ENCODE measurements at regions not wholly inside any gene's neighbourhood (a gene's known extent, or its start where the extent isn't known, plus 50 kb on each side); places are given as distances from the start of the nearest gene placed in this dataset.
"Not testable (repeated sequence)": the region's sequence is repeated elsewhere in the genome, so short reads cannot be mapped to it uniquely, and the experiment has no call there.

DNA sequence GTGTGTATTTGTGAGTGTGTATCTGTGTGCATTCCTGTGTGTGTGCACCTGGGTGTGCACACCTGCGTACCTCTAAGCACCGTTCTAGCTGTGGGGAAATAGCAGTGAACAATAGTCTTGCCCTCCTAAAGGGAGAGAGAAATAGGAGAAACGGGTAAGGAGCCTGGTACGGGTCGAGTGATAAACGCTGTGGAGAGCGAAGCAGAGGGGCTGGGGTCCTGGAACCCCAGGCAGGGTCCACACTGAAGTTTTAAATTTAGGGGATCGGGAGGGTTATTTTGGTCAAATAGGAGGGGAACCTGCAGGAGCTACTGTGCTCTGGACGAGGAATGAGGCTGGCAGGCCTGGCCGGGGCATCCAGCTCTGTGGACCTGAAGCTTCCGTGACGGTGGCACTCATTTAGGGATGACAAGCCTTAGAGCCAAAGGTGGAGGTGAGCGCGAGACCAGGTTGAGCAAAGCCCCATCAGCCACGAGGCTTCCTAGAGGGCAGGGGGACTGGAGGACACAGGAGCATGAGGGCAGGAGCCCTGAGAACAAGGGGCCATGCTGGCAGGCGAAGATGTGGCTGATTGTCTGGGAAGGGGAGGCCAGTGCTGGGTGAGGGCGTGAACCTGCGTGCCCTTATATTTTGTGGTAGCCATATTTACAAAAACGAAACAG lies 188.0 kb downstream of the RTP5 start:
- no peaks in the 10 kb centered on the region for H3K4me1 ChIP-seq (ENCODE audit: control insufficient read depth in 1 of 2, low read depth in 2 of 2)
- no peak for DNase-seq (ENCODE audit: low spot score)
- ATAC-seq (ENCODE audit: insufficient number of reproducible peaks, low FRiP score, low read depth), result no peak
- no peaks in the 10 kb centered on the region for H3K36me3 ChIP-seq
- H3K27me3 ChIP-seq (replicated peaks; ENCODE audit: insufficient read depth), result no peaks in the 10 kb centered on the region
- peaks cover 2% of the 10 kb centered on the region for H3K9me3 ChIP-seq
- no peak overlapping the region for H3K27ac ChIP-seq
- no peak overlapping the region for H3K4me3 ChIP-seq
- TF ChIP-seq, protein P1, sequence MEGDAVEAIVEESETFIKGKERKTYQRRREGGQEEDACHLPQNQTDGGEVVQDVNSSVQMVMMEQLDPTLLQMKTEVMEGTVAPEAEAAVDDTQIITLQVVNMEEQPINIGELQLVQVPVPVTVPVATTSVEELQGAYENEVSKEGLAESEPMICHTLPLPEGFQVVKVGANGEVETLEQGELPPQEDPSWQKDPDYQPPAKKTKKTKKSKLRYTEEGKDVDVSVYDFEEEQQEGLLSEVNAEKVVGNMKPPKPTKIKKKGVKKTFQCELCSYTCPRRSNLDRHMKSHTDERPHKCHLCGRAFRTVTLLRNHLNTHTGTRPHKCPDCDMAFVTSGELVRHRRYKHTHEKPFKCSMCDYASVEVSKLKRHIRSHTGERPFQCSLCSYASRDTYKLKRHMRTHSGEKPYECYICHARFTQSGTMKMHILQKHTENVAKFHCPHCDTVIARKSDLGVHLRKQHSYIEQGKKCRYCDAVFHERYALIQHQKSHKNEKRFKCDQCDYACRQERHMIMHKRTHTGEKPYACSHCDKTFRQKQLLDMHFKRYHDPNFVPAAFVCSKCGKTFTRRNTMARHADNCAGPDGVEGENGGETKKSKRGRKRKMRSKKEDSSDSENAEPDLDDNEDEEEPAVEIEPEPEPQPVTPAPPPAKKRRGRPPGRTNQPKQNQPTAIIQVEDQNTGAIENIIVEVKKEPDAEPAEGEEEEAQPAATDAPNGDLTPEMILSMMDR (IDR thresholded peaks at IDR 0.05), result no peak

DNA sequence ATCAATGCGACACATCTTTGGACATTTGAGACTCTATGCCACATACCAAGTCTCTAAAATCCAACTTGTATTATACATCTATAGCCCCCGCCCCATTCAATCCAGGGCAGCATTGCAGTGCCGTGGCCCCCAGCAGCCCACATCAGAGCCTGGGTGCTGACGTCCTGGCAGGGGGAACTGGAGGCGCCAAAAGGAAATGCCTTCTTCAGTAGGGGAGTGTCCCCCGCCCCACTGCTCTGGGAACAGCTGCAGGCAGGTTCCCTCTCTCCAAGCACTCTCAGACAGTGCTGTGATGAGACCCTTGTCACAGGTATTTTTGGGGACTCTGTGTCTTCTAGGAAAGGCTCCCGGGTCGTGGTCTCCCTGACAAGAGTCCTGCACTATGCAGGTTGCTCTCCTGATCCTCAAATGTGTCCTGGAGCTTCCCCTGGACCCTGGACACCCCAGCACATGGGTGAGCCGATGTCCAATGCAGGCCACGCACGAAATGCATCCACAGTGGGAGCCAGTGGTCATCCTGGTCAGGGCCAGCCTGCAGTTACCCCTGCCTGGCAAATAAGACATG lies 188.7 kb downstream of the RTP5 start:
- Histone ChIP-seq H3K36me3 (no peaks in the 10 kb centered on the region), H3K27ac (no peak overlapping the region), H3K4me3 (no peak overlapping the region), H3K27me3 (replicated peaks; ENCODE audit: insufficient read depth) (no peaks in the 10 kb centered on the region), H3K4me1 (ENCODE audit: control insufficient read depth in 1 of 2, low read depth in 2 of 2) (no peaks in the 10 kb centered on the region), H3K9me3 (peaks cover 2% of the 10 kb centered on the region)
- DNase-seq (ENCODE audit: low spot score) (no peak), ATAC-seq (ENCODE audit: insufficient number of reproducible peaks, low FRiP score, low read depth) (no peak)
- TF ChIP-seq, protein P1 (IDR thresholded peaks at IDR 0.05), result no peak

DNA sequence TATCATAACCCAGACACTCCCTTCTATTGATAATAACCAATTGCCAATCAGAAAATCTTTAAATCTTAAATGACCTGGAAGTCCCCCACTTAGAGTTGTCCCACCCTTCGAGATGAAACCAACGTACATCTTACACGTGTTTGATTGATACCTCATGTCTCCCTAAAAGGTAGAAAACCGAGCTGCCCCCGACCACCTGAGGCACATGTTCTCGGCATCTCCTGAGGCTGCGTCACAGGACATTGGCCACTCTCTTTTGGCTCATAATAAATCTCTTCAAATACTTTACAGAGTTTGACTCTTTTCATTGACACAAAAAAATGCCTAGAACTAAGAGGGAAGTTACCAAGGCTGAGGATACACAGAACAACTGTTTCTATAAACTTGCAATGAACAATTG lies 190.0 kb downstream of the RTP5 start:
- Histone ChIP-seq H3K27me3 (replicated peaks; ENCODE audit: insufficient read depth) (no peaks in the 10 kb centered on the region), H3K4me3 (no peak overlapping the region), H3K27ac (no peak overlapping the region), H3K9me3 (peaks cover 2% of the 10 kb centered on the region), H3K36me3 (no peaks in the 10 kb centered on the region), H3K4me1 (ENCODE audit: control insufficient read depth in 1 of 2, low read depth in 2 of 2) (no peaks in the 10 kb centered on the region)
- TF ChIP-seq, protein P1 (IDR thresholded peaks at IDR 0.05), result no peak
- DNase-seq (ENCODE audit: low spot score), result no peak
- no peak for ATAC-seq (ENCODE audit: insufficient number of reproducible peaks, low FRiP score, low read depth)

DNA sequence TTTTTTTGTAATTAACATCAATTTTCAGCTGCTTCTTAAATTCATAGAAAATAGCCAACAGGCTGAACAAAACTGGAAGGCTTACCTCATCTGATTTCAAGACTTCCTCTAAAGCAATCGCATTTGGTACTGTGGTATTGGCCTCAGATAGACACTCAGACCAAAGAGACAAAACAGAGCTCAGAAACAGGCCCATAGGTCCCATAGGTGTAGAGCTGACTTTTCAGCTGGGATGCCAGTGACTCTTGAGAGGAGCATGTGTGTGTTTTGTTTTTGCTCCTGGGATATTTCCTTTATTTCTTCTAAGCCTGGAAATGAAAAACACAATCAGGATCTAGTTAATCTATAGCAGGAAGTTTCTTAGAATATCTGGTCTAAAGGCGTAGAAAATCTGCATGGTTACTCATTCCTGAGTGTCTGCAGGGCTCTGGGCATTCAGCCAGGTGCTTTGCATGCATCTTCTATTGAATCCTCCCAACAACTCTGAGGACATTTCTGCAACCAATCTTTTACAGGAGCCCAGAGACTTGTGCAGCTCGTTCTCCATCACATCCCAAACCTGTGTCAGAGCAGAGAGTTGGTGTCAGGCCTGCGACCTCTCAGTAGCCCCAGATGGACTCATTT lies 190.8 kb downstream of the RTP5 start:
- no peak for ATAC-seq (ENCODE audit: insufficient number of reproducible peaks, low FRiP score, low read depth)
- Histone ChIP-seq H3K27ac (no peak overlapping the region), H3K4me3 (no peak overlapping the region), H3K27me3 (replicated peaks; ENCODE audit: insufficient read depth) (no peaks in the 10 kb centered on the region), H3K9me3 (peaks cover 2% of the 10 kb centered on the region), H3K36me3 (no peaks in the 10 kb centered on the region), H3K4me1 (ENCODE audit: control insufficient read depth in 1 of 2, low read depth in 2 of 2) (no peaks in the 10 kb centered on the region)
- TF ChIP-seq, protein P1 (IDR thresholded peaks at IDR 0.05), result no peak
- no peak for DNase-seq (ENCODE audit: low spot score)

DNA sequence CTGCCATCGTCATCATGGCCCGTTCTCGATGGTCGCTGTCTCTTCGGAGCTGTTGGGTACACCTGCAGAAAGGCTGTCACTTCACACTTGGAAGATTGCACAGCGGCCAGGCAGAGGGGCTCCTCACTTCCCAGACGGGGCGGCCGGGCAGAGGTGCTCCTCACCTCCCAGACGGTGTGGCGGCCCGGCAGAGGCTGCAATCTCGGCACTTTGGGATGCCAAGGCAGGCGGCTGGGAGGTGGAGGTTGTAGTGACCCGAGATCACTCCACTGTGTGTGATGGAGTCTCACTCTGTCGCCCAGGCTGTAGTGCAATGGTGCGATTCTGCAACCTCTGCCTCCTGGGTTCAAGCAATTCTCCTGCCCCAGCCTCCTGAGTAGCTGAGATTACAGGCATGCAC lies 192.4 kb downstream of the RTP5 start:
- H3K27ac ChIP-seq; H3K36me3 ChIP-seq; H3K4me1 ChIP-seq (ENCODE audit: control insufficient read depth in 1 of 2, low read depth in 2 of 2); H3K27me3 ChIP-seq (replicated peaks; ENCODE audit: insufficient read depth); DNase-seq (ENCODE audit: low spot score); H3K9me3 ChIP-seq; H3K4me3 ChIP-seq; ATAC-seq (ENCODE audit: insufficient number of reproducible peaks, low FRiP score, low read depth): not testable (repeated sequence)
